ENCODE measurements at regions not wholly inside any gene's neighbourhood (a gene's known extent, or its start where the extent isn't known, plus 50 kb on each side); places are given as distances from the start of the nearest gene placed in this dataset.

DNA sequence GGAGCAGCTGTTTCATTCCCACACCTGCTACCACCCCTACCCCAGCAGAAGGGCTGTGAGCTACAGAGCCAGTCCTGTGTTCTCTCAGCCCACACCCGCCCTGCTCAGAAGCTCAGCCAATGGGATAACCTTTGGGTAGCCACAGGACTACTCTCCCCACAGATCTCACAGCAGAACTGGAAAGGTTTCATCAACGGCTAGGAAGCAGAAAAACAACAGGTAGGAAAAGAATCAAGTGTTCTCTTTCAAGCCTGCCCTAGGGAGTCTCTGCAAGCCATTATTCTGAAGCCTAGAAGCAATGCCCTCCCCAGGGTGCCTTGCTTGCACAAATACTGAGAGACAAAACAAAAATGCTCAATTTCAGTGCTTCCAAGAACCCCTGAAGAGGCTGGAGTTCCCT lies 77.2 kb downstream of the TMPRSS5 start (continued):
- TF ChIP-seq CTCF (IDR thresholded peaks at IDR 0.05; ENCODE audit: control extremely low read depth in 1 of 3, insufficient read depth in 1 of 3, low read depth in 1 of 3, low read length in 3 of 3) (no peak), KDM1A (IDR thresholded peaks at IDR 0.05; ENCODE audit: borderline replicate concordance, low read length) (no peak), RFX5 (IDR thresholded peaks at IDR 0.05; ENCODE audit: borderline replicate concordance, low read depth, low read length) (no peak), CBX8 (IDR thresholded peaks at IDR 0.05; ENCODE audit: borderline replicate concordance, low read depth, low read length) (no peak), USF2 (IDR thresholded peaks at IDR 0.05; ENCODE audit: low read length) (no peak), SP1 (IDR thresholded peaks at IDR 0.05; ENCODE audit: low read depth, low read length) (peak; percentile 75; the same call in 1 of the 2 replicates), NANOG (IDR thresholded peaks at IDR 0.05; ENCODE audit: insufficient read depth, low read depth, low read length, poor library complexity, severe bottlenecking) (peak; percentile 99)
- TF ChIP-seq, protein P1, sequence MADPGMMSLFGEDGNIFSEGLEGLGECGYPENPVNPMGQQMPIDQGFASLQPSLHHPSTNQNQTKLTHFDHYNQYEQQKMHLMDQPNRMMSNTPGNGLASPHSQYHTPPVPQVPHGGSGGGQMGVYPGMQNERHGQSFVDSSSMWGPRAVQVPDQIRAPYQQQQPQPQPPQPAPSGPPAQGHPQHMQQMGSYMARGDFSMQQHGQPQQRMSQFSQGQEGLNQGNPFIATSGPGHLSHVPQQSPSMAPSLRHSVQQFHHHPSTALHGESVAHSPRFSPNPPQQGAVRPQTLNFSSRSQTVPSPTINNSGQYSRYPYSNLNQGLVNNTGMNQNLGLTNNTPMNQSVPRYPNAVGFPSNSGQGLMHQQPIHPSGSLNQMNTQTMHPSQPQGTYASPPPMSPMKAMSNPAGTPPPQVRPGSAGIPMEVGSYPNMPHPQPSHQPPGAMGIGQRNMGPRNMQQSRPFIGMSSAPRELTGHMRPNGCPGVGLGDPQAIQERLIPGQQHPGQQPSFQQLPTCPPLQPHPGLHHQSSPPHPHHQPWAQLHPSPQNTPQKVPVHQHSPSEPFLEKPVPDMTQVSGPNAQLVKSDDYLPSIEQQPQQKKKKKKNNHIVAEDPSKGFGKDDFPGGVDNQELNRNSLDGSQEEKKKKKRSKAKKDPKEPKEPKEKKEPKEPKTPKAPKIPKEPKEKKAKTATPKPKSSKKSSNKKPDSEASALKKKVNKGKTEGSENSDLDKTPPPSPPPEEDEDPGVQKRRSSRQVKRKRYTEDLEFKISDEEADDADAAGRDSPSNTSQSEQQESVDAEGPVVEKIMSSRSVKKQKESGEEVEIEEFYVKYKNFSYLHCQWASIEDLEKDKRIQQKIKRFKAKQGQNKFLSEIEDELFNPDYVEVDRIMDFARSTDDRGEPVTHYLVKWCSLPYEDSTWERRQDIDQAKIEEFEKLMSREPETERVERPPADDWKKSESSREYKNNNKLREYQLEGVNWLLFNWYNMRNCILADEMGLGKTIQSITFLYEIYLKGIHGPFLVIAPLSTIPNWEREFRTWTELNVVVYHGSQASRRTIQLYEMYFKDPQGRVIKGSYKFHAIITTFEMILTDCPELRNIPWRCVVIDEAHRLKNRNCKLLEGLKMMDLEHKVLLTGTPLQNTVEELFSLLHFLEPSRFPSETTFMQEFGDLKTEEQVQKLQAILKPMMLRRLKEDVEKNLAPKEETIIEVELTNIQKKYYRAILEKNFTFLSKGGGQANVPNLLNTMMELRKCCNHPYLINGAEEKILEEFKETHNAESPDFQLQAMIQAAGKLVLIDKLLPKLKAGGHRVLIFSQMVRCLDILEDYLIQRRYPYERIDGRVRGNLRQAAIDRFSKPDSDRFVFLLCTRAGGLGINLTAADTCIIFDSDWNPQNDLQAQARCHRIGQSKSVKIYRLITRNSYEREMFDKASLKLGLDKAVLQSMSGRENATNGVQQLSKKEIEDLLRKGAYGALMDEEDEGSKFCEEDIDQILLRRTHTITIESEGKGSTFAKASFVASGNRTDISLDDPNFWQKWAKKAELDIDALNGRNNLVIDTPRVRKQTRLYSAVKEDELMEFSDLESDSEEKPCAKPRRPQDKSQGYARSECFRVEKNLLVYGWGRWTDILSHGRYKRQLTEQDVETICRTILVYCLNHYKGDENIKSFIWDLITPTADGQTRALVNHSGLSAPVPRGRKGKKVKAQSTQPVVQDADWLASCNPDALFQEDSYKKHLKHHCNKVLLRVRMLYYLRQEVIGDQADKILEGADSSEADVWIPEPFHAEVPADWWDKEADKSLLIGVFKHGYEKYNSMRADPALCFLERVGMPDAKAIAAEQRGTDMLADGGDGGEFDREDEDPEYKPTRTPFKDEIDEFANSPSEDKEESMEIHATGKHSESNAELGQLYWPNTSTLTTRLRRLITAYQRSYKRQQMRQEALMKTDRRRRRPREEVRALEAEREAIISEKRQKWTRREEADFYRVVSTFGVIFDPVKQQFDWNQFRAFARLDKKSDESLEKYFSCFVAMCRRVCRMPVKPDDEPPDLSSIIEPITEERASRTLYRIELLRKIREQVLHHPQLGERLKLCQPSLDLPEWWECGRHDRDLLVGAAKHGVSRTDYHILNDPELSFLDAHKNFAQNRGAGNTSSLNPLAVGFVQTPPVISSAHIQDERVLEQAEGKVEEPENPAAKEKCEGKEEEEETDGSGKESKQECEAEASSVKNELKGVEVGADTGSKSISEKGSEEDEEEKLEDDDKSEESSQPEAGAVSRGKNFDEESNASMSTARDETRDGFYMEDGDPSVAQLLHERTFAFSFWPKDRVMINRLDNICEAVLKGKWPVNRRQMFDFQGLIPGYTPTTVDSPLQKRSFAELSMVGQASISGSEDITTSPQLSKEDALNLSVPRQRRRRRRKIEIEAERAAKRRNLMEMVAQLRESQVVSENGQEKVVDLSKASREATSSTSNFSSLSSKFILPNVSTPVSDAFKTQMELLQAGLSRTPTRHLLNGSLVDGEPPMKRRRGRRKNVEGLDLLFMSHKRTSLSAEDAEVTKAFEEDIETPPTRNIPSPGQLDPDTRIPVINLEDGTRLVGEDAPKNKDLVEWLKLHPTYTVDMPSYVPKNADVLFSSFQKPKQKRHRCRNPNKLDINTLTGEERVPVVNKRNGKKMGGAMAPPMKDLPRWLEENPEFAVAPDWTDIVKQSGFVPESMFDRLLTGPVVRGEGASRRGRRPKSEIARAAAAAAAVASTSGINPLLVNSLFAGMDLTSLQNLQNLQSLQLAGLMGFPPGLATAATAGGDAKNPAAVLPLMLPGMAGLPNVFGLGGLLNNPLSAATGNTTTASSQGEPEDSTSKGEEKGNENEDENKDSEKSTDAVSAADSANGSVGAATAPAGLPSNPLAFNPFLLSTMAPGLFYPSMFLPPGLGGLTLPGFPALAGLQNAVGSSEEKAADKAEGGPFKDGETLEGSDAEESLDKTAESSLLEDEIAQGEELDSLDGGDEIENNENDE (IDR thresholded peaks at IDR 0.05; ENCODE audit: insufficient replicate concordance, low read length), result peak; percentile 21

Data from H1 (cell line).